Fibroblast of lung (primary cell): ENCODE measurements at regions not wholly inside any gene's neighbourhood (a gene's known extent, or its start where the extent isn't known, plus 50 kb on each side); places are given as distances from the start of the nearest gene placed in this dataset.

Experiments
- DNase-seq, 2 donors: peaks; one replicate each; pipeline versions ENCODE4 v3.0.0 to v3.0.0-alpha.2; 2010; ENCODE audit warnings: low read depth in 2 of 2
- H2AFZ ChIP-seq: 2 replicates; pipeline ENCODE4 v1.5.1; 2012; ENCODE audit warnings: low read length, control low read depth, inconsistent platforms
- H3K27ac ChIP-seq: 2 replicates; pipeline ENCODE4 v1.5.1; 2011; ENCODE audit warnings: low read length, control low read depth; ENCODE audit not compliant: insufficient read depth
- H3K27me3 ChIP-seq: 2 replicates; pipeline ENCODE4 v1.5.1; 2011; ENCODE audit warnings: mild to moderate bottlenecking, low read length; ENCODE audit not compliant: control insufficient read depth, insufficient read depth
- H3K36me3 ChIP-seq: 2 replicates; pipeline ENCODE4 v1.5.1; 2011; ENCODE audit warnings: low read length; ENCODE audit not compliant: control insufficient read depth, insufficient read depth
- H3K4me1 ChIP-seq: 2 replicates; pipeline ENCODE4 v1.5.1; 2011; ENCODE audit warnings: low read length; ENCODE audit not compliant: control insufficient read depth, insufficient read depth; ENCODE audit errors: extremely low read depth
- H3K4me2 ChIP-seq: 2 replicates; pipeline ENCODE4 v1.5.1; 2011; ENCODE audit warnings: low read length, control low read depth; ENCODE audit not compliant: insufficient read depth; ENCODE audit errors: extremely low read depth
- H3K4me3 ChIP-seq, 4 experiments: fragments of 200-600 bp in 1 of 4; sonication (generic) in 1 of 4; replicated peaks in 1 of 4; 2 replicates each; pipeline ENCODE4 v1.5.1; 2011 to 2016; ENCODE audit warnings: low read length in 4 of 4, low read depth in 3 of 4, mild to moderate bottlenecking in 3 of 4, control low read depth in 2 of 4, inconsistent platforms in 1 of 4, mixed read lengths in 1 of 4; ENCODE audit not compliant: insufficient read depth in 1 of 4; ENCODE audit errors: control extremely low read depth in 1 of 4
- H3K79me2 ChIP-seq: 2 replicates; pipeline ENCODE4 v1.5.1; 2012; ENCODE audit warnings: mild to moderate bottlenecking, low read length, inconsistent platforms; ENCODE audit not compliant: control insufficient read depth, insufficient read depth
- H3K9ac ChIP-seq: 2 replicates; pipeline ENCODE4 v1.5.1; 2011; ENCODE audit warnings: mild to moderate bottlenecking, low read length, control low read depth; ENCODE audit not compliant: insufficient read depth
- H3K9me3 ChIP-seq: 2 replicates; pipeline ENCODE4 v1.5.1; 2012; ENCODE audit warnings: low read depth, low read length; ENCODE audit not compliant: control insufficient read depth, insufficient read depth
- H4K20me1 ChIP-seq: 2 replicates; pipeline ENCODE4 v1.5.1; 2011; ENCODE audit warnings: low read length; ENCODE audit not compliant: control insufficient read depth, insufficient read depth; ENCODE audit errors: extremely low read depth
- CTCF ChIP-seq, 2 donors: IDR thresholded peaks in 1 of 2; conservative IDR thresholded peaks in 1 of 2; 1 replicate in 1 of 2; 2 replicates in 1 of 2; pipeline ENCODE4 v1.5.1; 2011 to 2012; ENCODE audit warnings: low read length in 2 of 2, control low read depth in 1 of 2, inconsistent platforms in 1 of 2, low read depth in 1 of 2, mild to moderate bottlenecking in 1 of 2
- EZH2 ChIP-seq: IDR thresholded peaks from 2 replicates; pipeline ENCODE4 v1.5.1; 2012; ENCODE audit warnings: low read length, control low read depth, mild to moderate bottlenecking; ENCODE audit errors: missing control alignments

- no peak for DNase-seq
- Histone ChIP-seq H3K4me3 (no peak overlapping the region), H3K36me3 (no peaks in the 10 kb centered on the region), H3K4me1 (peaks cover 6% of the 10 kb centered on the region), H3K27ac (no peak overlapping the region), H3K27me3 (no peaks in the 10 kb centered on the region), H3K9ac (no peak overlapping the region), H3K4me2 (no peak overlapping the region), H4K20me1 (no peaks in the 10 kb centered on the region), H3K9me3 (no peaks in the 10 kb centered on the region), H3K79me2 (no peaks in the 10 kb centered on the region), H2AFZ (no peak overlapping the region)
- TF ChIP-seq CTCF (conservative IDR thresholded peaks at IDR 0.05 in 1 of 2, IDR thresholded peaks at IDR 0.05 in 1 of 2; ENCODE audit: low read depth in 1 of 2, low read length in 2 of 2) (no peak), EZH2 (no peak)
These were observed 176.3 kb upstream of the BCL6 start for GRCh38 chr3:187921391-187922074.

- no peak overlapping the region for H2AFZ ChIP-seq
- no peaks in the 10 kb centered on the region for H3K36me3 ChIP-seq
These were observed 177.6 kb upstream of the BCL6 start for GRCh38 chr3:187922704-187923416.

More at GRCh38 chr3:187922704-187923416, 177.6 kb upstream of the BCL6 start:
- no peaks in the 10 kb centered on the region for H4K20me1 ChIP-seq
- peaks cover 4% of the 10 kb centered on the region for H3K4me1 ChIP-seq
- DNase-seq = peak; percentile 38 to 89
- TF ChIP-seq EZH2 (no peak), CTCF (conservative IDR thresholded peaks at IDR 0.05 in 1 of 2, IDR thresholded peaks at IDR 0.05 in 1 of 2; ENCODE audit: low read depth in 1 of 2, low read length in 2 of 2) (no peak)
- no peaks in the 10 kb centered on the region for H3K79me2 ChIP-seq
- H3K27ac ChIP-seq = no peak overlapping the region
- no peak overlapping the region for H3K9ac ChIP-seq
- H3K27me3 ChIP-seq = no peaks in the 10 kb centered on the region
- H3K4me3 ChIP-seq = no peak overlapping the region
- H3K9me3 ChIP-seq = no peaks in the 10 kb centered on the region
- H3K4me2 ChIP-seq = peak overlapping the region; percentile 11
